GM23248 (cell line): ENCODE measurements at regions not wholly inside any gene's neighbourhood (a gene's known extent, or its start where the extent isn't known, plus 50 kb on each side); places are given as distances from the start of the nearest gene placed in this dataset.

Source experiments
- EZH2 ChIP-seq: fragments of 200-600 bp; sonication (generic); IDR thresholded peaks from 2 replicates; pipeline ENCODE4 v1.6.1; 2018; ENCODE audit warnings: antibody characterized with exemption, mild to moderate bottlenecking; ENCODE audit not compliant: insufficient read depth, poor library complexity, severe bottlenecking
- EZH2phosphoT487 ChIP-seq: fragments of 200-600 bp; sonication (generic); IDR thresholded peaks from 2 replicates; pipeline ENCODE4 v1.6.1; 2018; ENCODE audit warnings: antibody characterized with exemption, moderate library complexity, mild to moderate bottlenecking, low read depth; ENCODE audit not compliant: insufficient read depth

- TF ChIP-seq EZH2, result no peak
- no peak for TF ChIP-seq EZH2phosphoT487
These were observed 69.9 kb upstream of the COG2 start for GRCh38 chr1:230572121-230573105.
